OCI-LY7 (cell line): ENCODE measurements at regions not wholly inside any gene's neighbourhood (a gene's known extent, or its start where the extent isn't known, plus 50 kb on each side); places are given as distances from the start of the nearest gene placed in this dataset.

Experiments
- EZH2phosphoT487 ChIP-seq: fragments of 200-600 bp; sonication (generic); IDR thresholded peaks from 2 replicates; pipeline ENCODE4 v1.6.1; 2018; ENCODE audit warnings: low read depth, borderline replicate concordance, mild to moderate bottlenecking, mixed run types, antibody characterized with exemption, low read length, moderate library complexity, mixed read lengths
- TF ChIP-seq, protein P1 (sequence below): fragments of 200-600 bp; sonication (generic); conservative IDR thresholded peaks from 2 replicates; pipeline ENCODE4 v1.5.1; 2014; ENCODE audit warnings: mild to moderate bottlenecking, antibody characterized with exemption, low read length, moderate library complexity, mixed read lengths

DNA sequence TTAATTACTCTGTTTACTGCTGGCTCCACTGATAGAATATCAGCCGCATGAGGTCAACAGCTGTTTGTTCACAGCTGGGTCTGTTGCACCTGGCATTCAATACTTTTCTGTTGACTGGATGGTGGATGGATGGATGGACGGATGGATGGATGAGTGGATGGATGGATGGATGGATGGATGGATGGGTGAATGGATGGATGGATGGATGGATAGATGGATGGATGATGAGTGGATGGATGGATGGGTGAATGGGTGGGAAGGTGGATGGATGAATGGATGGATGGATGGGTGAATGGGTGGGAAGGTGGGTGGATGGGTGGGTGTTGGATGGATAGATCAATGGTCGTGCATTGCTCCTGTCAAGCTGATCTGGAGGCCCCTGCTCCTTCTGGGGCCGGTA lies 422.2 kb upstream of the SULF2 start:
- TF ChIP-seq, protein P1, sequence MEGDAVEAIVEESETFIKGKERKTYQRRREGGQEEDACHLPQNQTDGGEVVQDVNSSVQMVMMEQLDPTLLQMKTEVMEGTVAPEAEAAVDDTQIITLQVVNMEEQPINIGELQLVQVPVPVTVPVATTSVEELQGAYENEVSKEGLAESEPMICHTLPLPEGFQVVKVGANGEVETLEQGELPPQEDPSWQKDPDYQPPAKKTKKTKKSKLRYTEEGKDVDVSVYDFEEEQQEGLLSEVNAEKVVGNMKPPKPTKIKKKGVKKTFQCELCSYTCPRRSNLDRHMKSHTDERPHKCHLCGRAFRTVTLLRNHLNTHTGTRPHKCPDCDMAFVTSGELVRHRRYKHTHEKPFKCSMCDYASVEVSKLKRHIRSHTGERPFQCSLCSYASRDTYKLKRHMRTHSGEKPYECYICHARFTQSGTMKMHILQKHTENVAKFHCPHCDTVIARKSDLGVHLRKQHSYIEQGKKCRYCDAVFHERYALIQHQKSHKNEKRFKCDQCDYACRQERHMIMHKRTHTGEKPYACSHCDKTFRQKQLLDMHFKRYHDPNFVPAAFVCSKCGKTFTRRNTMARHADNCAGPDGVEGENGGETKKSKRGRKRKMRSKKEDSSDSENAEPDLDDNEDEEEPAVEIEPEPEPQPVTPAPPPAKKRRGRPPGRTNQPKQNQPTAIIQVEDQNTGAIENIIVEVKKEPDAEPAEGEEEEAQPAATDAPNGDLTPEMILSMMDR: no peak
- TF ChIP-seq EZH2phosphoT487: no peak
